ENCODE measurements at regions not wholly inside any gene's neighbourhood (a gene's known extent, or its start where the extent isn't known, plus 50 kb on each side); places are given as distances from the start of the nearest gene placed in this dataset.

DNA sequence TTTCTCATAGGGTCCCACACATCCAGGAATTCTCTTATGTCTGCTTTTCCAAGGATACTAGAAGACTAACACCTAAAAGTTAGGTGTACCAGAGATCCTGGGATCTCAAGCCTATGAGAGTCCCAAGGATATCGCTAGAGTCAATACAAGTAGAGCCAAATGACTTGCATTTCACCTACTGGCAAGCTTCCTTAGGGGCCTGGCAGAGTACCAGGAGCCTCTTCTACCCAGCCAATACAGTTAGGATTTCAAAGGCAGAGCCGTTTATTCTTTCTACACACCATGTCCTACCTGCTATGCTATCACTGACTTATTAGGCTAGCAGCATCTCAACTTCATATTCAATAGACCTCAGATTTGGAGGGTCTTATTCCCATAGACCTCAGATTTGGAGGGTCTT lies 53.5 kb upstream of the UNC5B start:
- DNase-seq, result no peak

DNA sequence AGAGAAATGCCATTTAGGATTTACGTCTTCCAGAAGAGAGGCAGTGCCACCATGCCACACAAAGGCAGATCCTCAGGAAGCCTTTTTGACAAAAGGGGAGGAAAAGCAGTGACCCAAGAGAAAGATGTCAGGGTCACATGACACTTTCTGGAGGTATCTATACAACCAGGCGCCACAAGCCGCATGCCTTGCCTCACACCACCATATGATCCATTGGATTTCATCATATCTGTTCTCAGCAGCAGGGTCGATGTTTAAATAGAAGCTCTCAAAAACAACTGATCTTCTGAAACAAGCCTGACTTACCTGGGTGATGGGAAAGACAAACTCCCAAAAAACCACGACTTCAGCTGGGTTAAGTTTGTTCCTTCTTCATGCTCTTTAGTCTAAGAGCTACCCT lies 52.5 kb upstream of the UNC5B start:
- no peak for DNase-seq

GRCh38 chr10:71161425-71161824 lies 50.9 kb upstream of the UNC5B start:
- DNase-seq, result no peak
